Neural cell (in vitro differentiated cells): ENCODE measurements at regions not wholly inside any gene's neighbourhood (a gene's known extent, or its start where the extent isn't known, plus 50 kb on each side); places are given as distances from the start of the nearest gene placed in this dataset.

Source experiments
- EP300 ChIP-seq: fragments of 450-650 bp; conservative IDR thresholded peaks from 2 replicates; pipeline ENCODE4 v1.6.1; 2014; ENCODE audit warnings: antibody characterized with exemption, mild to moderate bottlenecking, moderate library complexity; ENCODE audit not compliant: poor library complexity, severe bottlenecking
- EZH2 ChIP-seq: fragments of 200-600, 300-800 bp; shearing (Covaris generic), sonication (generic); IDR thresholded peaks from 2 replicates; pipeline ENCODE4 v1.6.1; 2014; ENCODE audit warnings: antibody characterized with exemption, low read length, borderline replicate concordance, mild to moderate bottlenecking; ENCODE audit not compliant: insufficient read depth, poor library complexity, severe bottlenecking
- POLR2AphosphoS5 ChIP-seq: IDR thresholded peaks from 2 replicates; pipeline ENCODE4 v1.6.1; 2012
- RAD21 ChIP-seq: fragments of 450-650 bp; conservative IDR thresholded peaks from 2 replicates; pipeline ENCODE4 v1.6.1; 2014; ENCODE audit warnings: antibody characterized with exemption, mild to moderate bottlenecking, moderate library complexity
- SMC3 ChIP-seq: fragments of 450-650 bp; conservative IDR thresholded peaks from 2 replicates; pipeline ENCODE4 v1.6.1; 2014; ENCODE audit warnings: antibody characterized with exemption, mild to moderate bottlenecking, moderate library complexity; ENCODE audit not compliant: poor library complexity
- TAF1 ChIP-seq: IDR thresholded peaks from 2 replicates; pipeline ENCODE4 v1.6.1; 2012; ENCODE audit warnings: low read depth
- TF ChIP-seq, protein P1 (sequence below): fragments of 450-650 bp; IDR thresholded peaks from 2 replicates; pipeline ENCODE4 v1.5.1; 2014; ENCODE audit warnings: antibody characterized with exemption, mild to moderate bottlenecking, moderate library complexity; ENCODE audit not compliant: poor library complexity, severe bottlenecking
- TF ChIP-seq, protein P2 (sequence below): IDR thresholded peaks from 2 replicates; pipeline ENCODE4 v1.6.1; 2012; ENCODE audit warnings: borderline replicate concordance

DNA sequence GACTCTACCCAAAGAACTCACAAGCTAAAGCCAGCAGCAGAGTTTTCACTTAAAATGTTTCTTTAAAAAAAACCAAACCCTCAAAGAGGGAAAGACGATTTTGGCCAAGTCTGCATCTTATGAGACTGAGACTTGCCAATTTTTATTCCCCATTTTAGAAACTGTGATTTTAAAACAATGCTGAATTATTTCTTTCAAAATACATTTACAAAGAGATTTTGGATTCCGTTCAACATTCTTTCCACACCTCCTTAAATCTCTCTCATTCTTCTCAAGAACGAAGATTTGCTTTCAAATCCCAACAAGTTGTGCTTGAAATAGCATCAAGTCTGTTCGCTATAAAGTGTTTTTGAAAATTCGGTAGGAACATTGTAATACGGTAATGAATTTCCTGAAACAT is 133.9 kb upstream of the VANGL1 start:
- TF ChIP-seq, protein P1, sequence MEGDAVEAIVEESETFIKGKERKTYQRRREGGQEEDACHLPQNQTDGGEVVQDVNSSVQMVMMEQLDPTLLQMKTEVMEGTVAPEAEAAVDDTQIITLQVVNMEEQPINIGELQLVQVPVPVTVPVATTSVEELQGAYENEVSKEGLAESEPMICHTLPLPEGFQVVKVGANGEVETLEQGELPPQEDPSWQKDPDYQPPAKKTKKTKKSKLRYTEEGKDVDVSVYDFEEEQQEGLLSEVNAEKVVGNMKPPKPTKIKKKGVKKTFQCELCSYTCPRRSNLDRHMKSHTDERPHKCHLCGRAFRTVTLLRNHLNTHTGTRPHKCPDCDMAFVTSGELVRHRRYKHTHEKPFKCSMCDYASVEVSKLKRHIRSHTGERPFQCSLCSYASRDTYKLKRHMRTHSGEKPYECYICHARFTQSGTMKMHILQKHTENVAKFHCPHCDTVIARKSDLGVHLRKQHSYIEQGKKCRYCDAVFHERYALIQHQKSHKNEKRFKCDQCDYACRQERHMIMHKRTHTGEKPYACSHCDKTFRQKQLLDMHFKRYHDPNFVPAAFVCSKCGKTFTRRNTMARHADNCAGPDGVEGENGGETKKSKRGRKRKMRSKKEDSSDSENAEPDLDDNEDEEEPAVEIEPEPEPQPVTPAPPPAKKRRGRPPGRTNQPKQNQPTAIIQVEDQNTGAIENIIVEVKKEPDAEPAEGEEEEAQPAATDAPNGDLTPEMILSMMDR, result no peak
- TF ChIP-seq RAD21, result no peak
- TF ChIP-seq EZH2, result no peak
- no peak for TF ChIP-seq EP300
- TF ChIP-seq TAF1, result no peak
- no peak for TF ChIP-seq POLR2AphosphoS5
- no peak for TF ChIP-seq SMC3
- TF ChIP-seq, protein P2, sequence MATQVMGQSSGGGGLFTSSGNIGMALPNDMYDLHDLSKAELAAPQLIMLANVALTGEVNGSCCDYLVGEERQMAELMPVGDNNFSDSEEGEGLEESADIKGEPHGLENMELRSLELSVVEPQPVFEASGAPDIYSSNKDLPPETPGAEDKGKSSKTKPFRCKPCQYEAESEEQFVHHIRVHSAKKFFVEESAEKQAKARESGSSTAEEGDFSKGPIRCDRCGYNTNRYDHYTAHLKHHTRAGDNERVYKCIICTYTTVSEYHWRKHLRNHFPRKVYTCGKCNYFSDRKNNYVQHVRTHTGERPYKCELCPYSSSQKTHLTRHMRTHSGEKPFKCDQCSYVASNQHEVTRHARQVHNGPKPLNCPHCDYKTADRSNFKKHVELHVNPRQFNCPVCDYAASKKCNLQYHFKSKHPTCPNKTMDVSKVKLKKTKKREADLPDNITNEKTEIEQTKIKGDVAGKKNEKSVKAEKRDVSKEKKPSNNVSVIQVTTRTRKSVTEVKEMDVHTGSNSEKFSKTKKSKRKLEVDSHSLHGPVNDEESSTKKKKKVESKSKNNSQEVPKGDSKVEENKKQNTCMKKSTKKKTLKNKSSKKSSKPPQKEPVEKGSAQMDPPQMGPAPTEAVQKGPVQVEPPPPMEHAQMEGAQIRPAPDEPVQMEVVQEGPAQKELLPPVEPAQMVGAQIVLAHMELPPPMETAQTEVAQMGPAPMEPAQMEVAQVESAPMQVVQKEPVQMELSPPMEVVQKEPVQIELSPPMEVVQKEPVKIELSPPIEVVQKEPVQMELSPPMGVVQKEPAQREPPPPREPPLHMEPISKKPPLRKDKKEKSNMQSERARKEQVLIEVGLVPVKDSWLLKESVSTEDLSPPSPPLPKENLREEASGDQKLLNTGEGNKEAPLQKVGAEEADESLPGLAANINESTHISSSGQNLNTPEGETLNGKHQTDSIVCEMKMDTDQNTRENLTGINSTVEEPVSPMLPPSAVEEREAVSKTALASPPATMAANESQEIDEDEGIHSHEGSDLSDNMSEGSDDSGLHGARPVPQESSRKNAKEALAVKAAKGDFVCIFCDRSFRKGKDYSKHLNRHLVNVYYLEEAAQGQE, result no peak
